GM12878 (cell line): ENCODE measurements at regions not wholly inside any gene's neighbourhood (a gene's known extent, or its start where the extent isn't known, plus 50 kb on each side); places are given as distances from the start of the nearest gene placed in this dataset.

Source experiments
- ATF3 ChIP-seq: IDR thresholded peaks from 2 replicates; pipeline ENCODE4 v1.6.1; 2011; ENCODE audit warnings: low read depth, mild to moderate bottlenecking, low read length, moderate library complexity, borderline replicate concordance; ENCODE audit errors: extremely low read depth
- BACH1 ChIP-seq: fragments of 450-650 bp; IDR thresholded peaks from 2 replicates; pipeline ENCODE4 v1.6.1; 2017; ENCODE audit warnings: mild to moderate bottlenecking, borderline replicate concordance
- CHD2 ChIP-seq: IDR thresholded peaks from 2 replicates; pipeline ENCODE4 v1.6.1; 2011; ENCODE audit warnings: low read depth, low read length, improper control_type of control experiment, borderline replicate concordance
- EP300 ChIP-seq, 2 experiments: fragments of 150-350 bp in 1 of 2; IDR thresholded peaks; 2 replicates each; pipeline ENCODE4 v1.6.1; 2011 to 2012; ENCODE audit warnings: low read depth in 2 of 2, low read length in 2 of 2, borderline replicate concordance in 1 of 2, improper control_type of control experiment in 1 of 2, inconsistent platforms in 1 of 2; ENCODE audit not compliant: control insufficient read depth in 1 of 2
- EZH2 ChIP-seq: IDR thresholded peaks from 2 replicates; pipeline ENCODE4 v1.6.1; 2012; ENCODE audit warnings: low read depth, mild to moderate bottlenecking, control low read depth, inconsistent platforms, low read length, borderline replicate concordance; ENCODE audit not compliant: control insufficient read depth
- GABPA ChIP-seq: IDR thresholded peaks from 2 replicates; pipeline ENCODE4 v1.6.1; 2014; ENCODE audit warnings: antibody characterized with exemption, low read depth, mild to moderate bottlenecking, inconsistent platforms
- JUND ChIP-seq: IDR thresholded peaks from 2 replicates; pipeline ENCODE4 v1.6.1; 2012; ENCODE audit warnings: low read depth, mild to moderate bottlenecking, low read length, improper control_type of control experiment, moderate library complexity
- MXI1 ChIP-seq: fragments of 150-350 bp; IDR thresholded peaks from 2 replicates; pipeline ENCODE4 v1.6.1; 2011; ENCODE audit warnings: low read depth, mild to moderate bottlenecking, inconsistent platforms, low read length, improper control_type of control experiment
- NR2C1 ChIP-seq: fragments of 450-650 bp; IDR thresholded peaks from 2 replicates; pipeline ENCODE4 v1.6.1; 2017; ENCODE audit warnings: antibody characterized with exemption, mild to moderate bottlenecking, moderate library complexity
- NR2F1 ChIP-seq: fragments of 450-650 bp; conservative IDR thresholded peaks from 2 replicates; pipeline ENCODE4 v1.6.1; 2017; ENCODE audit warnings: mild to moderate bottlenecking
- RFX5 ChIP-seq: IDR thresholded peaks from 2 replicates; pipeline ENCODE4 v1.6.1; 2011; ENCODE audit warnings: low read depth, low read length, improper control_type of control experiment
- SRF ChIP-seq, 2 experiments: IDR thresholded peaks; 2 replicates each; pipeline ENCODE4 v1.6.1; 2011; ENCODE audit warnings: low read depth in 2 of 2, low read length in 2 of 2, mild to moderate bottlenecking in 1 of 2, moderate library complexity in 1 of 2
- TF ChIP-seq, protein P1 (sequence below), 3 experiments: IDR thresholded peaks in 2 of 3; conservative IDR thresholded peaks in 1 of 3; 2 replicates each; pipeline ENCODE4 v1.5.1; 2011; ENCODE audit warnings: low read depth in 3 of 3, low read length in 3 of 3, mild to moderate bottlenecking in 3 of 3, control low read depth in 2 of 3, moderate library complexity in 2 of 3, inconsistent platforms in 1 of 3, mixed read lengths in 1 of 3; ENCODE audit not compliant: control insufficient read depth in 2 of 3, insufficient read depth in 1 of 3; ENCODE audit errors: extremely low read depth in 1 of 3
- TF ChIP-seq, protein P2 (sequence below): IDR thresholded peaks from 2 replicates; pipeline ENCODE4 v1.6.1; 2011; ENCODE audit warnings: borderline replicate concordance, low read depth, mild to moderate bottlenecking, moderate library complexity, mixed read lengths, low read length; ENCODE audit not compliant: insufficient read depth; ENCODE audit errors: extremely low read length

GRCh38 chr13:29959603-29960002, 109.2 kb upstream of the UBL3 start:
- TF ChIP-seq SRF (IDR thresholded peaks at IDR 0.05; ENCODE audit: low read depth in 2 of 2, low read length in 2 of 2) (no peak), BACH1 (no peak), RFX5 (no peak), NR2F1 (no peak), JUND (no peak), CHD2 (no peak), MXI1 (no peak), ATF3 (no peak), EZH2 (no peak), EP300 (IDR thresholded peaks at IDR 0.05; ENCODE audit: borderline replicate concordance in 1 of 2, control insufficient read depth in 1 of 2, low read depth in 2 of 2, low read length in 2 of 2) (no peak), GABPA (no peak), NR2C1 (no peak)
- TF ChIP-seq, protein P1, sequence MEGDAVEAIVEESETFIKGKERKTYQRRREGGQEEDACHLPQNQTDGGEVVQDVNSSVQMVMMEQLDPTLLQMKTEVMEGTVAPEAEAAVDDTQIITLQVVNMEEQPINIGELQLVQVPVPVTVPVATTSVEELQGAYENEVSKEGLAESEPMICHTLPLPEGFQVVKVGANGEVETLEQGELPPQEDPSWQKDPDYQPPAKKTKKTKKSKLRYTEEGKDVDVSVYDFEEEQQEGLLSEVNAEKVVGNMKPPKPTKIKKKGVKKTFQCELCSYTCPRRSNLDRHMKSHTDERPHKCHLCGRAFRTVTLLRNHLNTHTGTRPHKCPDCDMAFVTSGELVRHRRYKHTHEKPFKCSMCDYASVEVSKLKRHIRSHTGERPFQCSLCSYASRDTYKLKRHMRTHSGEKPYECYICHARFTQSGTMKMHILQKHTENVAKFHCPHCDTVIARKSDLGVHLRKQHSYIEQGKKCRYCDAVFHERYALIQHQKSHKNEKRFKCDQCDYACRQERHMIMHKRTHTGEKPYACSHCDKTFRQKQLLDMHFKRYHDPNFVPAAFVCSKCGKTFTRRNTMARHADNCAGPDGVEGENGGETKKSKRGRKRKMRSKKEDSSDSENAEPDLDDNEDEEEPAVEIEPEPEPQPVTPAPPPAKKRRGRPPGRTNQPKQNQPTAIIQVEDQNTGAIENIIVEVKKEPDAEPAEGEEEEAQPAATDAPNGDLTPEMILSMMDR (IDR thresholded peaks at IDR 0.05 in 2 of 3, conservative IDR thresholded peaks at IDR 0.05 in 1 of 3; ENCODE audit: control insufficient read depth in 2 of 3, extremely low read depth in 1 of 3, insufficient read depth in 1 of 3, low read depth in 3 of 3, low read length in 3 of 3) = no peak
- TF ChIP-seq, protein P2, sequence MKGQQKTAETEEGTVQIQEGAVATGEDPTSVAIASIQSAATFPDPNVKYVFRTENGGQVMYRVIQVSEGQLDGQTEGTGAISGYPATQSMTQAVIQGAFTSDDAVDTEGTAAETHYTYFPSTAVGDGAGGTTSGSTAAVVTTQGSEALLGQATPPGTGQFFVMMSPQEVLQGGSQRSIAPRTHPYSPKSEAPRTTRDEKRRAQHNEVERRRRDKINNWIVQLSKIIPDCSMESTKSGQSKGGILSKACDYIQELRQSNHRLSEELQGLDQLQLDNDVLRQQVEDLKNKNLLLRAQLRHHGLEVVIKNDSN = no peak
